Activated naive CD8-positive, alpha-beta T cell (primary cell): ENCODE measurements at regions not wholly inside any gene's neighbourhood (a gene's known extent, or its start where the extent isn't known, plus 50 kb on each side); places are given as distances from the start of the nearest gene placed in this dataset.

Source experiments
- H3K27ac Mint-ChIP-seq: one replicate; pipeline ENCODE4 v1.8.0; 2021; ENCODE audit warnings: mixed read lengths
- H3K27me3 Mint-ChIP-seq: one replicate; pipeline ENCODE4 v1.8.0; 2021; ENCODE audit warnings: mixed read lengths
- H3K36me3 Mint-ChIP-seq: one replicate; pipeline ENCODE4 v1.8.0; 2021; ENCODE audit warnings: mixed read lengths
- H3K4me1 Mint-ChIP-seq: one replicate; pipeline ENCODE4 v1.8.0; 2021; ENCODE audit warnings: low read depth, mixed read lengths
- H3K4me3 Mint-ChIP-seq: one replicate; pipeline ENCODE4 v1.8.0; 2021; ENCODE audit warnings: mild to moderate bottlenecking, mixed read lengths
- H3K9me3 Mint-ChIP-seq: one replicate; pipeline ENCODE4 v1.8.0; 2021; ENCODE audit warnings: low read depth, mixed read lengths

DNA sequence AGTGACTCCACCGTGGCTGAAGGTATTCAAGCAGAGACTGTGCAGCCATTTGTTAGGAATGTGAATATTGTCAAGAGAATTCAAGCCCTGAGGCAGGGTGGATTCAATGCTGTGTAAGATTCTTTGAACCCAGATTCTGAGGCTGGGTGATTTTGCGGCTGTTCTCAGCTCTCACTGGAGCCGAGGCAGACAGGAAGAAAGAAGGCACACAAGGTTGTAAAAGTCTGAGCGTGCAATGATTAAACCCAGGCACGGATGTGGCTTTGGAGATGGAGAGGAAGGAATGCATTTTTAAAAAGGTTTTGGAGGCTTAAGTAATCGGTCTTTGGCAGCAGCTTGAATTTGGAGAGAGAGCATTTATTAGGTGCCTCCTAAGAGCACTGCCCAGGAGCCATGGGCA is 187.9 kb downstream of the KATNAL1 start:
- H3K4me1 Mint-ChIP-seq = peaks cover 38% of the 10 kb centered on the region
- peak overlapping the region; percentile 17 for H3K27ac Mint-ChIP-seq
- peak overlapping the region; percentile 14 for H3K4me3 Mint-ChIP-seq

DNA sequence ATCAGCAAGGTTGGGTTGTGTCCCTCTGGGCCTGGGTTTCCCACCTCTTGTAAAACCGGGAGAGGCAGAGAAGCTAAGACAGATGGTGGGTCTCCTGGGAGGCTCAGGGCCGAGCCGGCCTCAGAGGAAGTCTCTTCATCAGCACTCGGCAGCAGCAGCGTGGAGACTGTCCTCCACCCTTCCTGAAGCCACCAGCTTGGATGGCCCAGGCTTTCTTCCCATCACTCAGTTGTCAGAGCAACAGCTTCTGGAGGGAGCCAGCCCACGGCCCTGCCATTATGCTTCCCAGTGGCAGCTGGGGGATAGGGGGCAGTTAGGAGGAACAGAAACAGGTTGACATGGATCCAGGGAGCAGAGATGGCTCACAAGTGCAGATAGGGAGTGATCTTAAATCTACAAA is 191.0 kb downstream of the KATNAL1 start:
- H3K4me3 Mint-ChIP-seq = no peak overlapping the region
- no peaks in the 10 kb centered on the region for H3K9me3 Mint-ChIP-seq
- H3K27me3 Mint-ChIP-seq = peaks cover 1% of the 10 kb centered on the region
- H3K4me1 Mint-ChIP-seq = peaks cover 48% of the 10 kb centered on the region
- H3K27ac Mint-ChIP-seq = no peak overlapping the region
- H3K36me3 Mint-ChIP-seq = no peaks in the 10 kb centered on the region

More for the DNA sequence above, 187.9 kb downstream of the KATNAL1 start:
- Mint-ChIP-seq H3K36me3 (no peaks in the 10 kb centered on the region), H3K27me3 (peaks cover 1% of the 10 kb centered on the region), H3K9me3 (no peaks in the 10 kb centered on the region)

DNA sequence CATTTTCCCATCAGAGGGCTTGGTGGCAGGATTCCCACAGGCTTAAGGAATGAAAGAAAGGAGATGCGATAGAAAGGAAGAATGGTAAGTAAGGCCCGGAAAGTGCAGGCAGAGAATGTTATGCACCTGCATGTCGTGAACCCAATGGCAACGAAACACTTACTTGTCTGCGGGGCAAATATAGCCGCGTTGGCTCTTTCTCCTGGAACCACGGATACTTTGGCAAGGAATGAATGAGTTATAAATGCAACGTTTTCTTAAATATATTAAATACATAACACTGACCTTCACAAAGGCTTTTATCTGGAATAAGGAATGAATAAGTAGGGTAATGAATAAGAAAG is 192.1 kb downstream of the KATNAL1 start:
- Mint-ChIP-seq H3K27me3 (peaks cover 1% of the 10 kb centered on the region), H3K4me3 (peak overlapping the region; percentile 83), H3K4me1 (peaks cover 39% of the 10 kb centered on the region), H3K27ac (peak overlapping the region; percentile 67), H3K9me3 (no peaks in the 10 kb centered on the region), H3K36me3 (no peaks in the 10 kb centered on the region)

DNA sequence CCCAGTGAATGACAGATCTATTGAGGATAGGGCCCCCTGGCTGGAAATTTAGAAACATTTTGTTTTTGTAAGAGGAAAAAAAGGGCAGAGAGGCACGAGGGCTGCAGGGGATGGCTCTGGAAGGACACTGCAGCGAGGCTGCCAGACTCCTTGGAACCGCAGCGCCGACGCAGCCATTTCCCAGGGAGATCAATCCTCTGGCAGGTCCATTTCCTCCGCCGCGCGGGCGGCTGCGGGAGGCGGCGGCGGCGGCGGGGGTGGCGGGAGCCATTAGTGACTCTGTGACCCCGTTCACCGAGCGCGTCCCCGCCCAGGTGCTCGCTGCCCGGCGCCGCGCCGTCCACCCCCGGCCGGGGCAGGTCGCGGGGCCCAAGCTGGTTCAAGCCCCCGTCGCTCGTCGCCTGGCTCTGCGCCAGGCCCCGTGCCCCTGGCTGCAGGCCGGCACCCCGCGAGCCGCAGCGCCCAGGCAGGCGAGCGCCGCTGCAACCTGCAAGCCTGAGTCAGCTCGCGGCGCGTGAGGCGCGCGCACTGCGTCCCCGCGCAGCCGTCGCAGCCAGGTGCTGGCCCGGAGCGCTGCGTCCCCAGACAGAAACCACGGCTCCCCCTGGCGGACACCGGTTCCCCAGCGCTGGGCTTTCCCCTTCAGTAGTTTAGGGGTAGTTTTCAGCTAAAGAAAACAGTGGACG is 192.6 kb downstream of the KATNAL1 start:
- H3K9me3 Mint-ChIP-seq = no peaks in the 10 kb centered on the region
- peak overlapping the region; percentile 67 for H3K27ac Mint-ChIP-seq
- peaks cover 1% of the 10 kb centered on the region for H3K27me3 Mint-ChIP-seq
- peaks cover 34% of the 10 kb centered on the region for H3K4me1 Mint-ChIP-seq
- H3K4me3 Mint-ChIP-seq = peak overlapping the region; percentile 85
- H3K36me3 Mint-ChIP-seq = no peaks in the 10 kb centered on the region

DNA sequence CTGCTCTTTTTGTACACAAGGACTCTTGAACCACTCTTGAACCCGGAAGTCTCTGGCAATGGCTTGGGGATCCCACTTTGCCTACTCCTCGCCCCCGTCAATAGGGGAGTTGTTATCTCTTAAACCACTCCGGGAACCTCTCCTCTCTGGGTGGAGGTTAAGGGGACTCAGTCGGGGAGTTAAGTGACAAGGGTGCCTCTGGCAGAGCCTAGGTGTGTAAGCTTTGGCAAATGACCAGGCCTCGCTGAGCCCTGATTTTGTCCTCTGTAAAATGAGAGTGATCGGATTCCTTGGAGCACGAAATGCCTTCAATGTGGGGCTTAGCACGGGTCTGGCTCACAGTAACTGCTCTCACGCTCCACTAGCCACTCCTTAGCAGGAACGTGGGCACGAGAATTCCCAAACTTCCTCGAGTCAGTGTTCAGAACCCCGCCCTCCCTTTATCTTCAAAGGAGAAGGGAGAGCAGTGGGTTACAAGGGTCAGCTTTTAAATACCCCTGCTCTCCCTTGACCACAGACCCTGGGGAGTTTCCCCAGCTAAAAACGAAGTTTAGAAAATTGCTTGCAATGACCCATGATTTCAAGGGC is 193.3 kb downstream of the KATNAL1 start:
- no peak overlapping the region for H3K27ac Mint-ChIP-seq
- H3K27me3 Mint-ChIP-seq = peaks cover 1% of the 10 kb centered on the region
- peaks cover 27% of the 10 kb centered on the region for H3K4me1 Mint-ChIP-seq
- H3K9me3 Mint-ChIP-seq = no peaks in the 10 kb centered on the region
- H3K36me3 Mint-ChIP-seq = no peaks in the 10 kb centered on the region
- peak overlapping the region; percentile 85 for H3K4me3 Mint-ChIP-seq

DNA sequence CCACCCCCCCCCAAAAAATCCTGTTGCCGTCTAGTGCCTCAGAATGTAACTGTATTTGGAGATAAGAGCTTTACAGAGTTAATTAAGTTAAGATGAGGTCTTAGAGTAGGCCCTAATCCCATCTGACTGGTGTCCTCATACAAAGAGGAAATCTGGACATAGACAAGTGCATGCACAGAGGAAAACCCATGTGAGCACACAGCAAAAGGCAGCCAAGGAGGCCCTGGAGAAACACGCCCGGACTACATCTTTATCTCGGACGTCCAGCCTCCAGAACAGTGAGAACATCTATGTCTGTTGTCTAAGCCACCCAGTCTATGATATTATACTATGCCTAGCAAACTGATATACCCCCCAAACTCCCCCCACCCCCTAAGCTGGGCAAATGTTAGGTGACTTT is 193.8 kb downstream of the KATNAL1 start:
- Mint-ChIP-seq H3K4me1 (peaks cover 26% of the 10 kb centered on the region), H3K9me3 (no peaks in the 10 kb centered on the region), H3K27ac (no peak overlapping the region), H3K4me3 (peak overlapping the region; percentile 85), H3K27me3 (peaks cover 1% of the 10 kb centered on the region), H3K36me3 (no peaks in the 10 kb centered on the region)

DNA sequence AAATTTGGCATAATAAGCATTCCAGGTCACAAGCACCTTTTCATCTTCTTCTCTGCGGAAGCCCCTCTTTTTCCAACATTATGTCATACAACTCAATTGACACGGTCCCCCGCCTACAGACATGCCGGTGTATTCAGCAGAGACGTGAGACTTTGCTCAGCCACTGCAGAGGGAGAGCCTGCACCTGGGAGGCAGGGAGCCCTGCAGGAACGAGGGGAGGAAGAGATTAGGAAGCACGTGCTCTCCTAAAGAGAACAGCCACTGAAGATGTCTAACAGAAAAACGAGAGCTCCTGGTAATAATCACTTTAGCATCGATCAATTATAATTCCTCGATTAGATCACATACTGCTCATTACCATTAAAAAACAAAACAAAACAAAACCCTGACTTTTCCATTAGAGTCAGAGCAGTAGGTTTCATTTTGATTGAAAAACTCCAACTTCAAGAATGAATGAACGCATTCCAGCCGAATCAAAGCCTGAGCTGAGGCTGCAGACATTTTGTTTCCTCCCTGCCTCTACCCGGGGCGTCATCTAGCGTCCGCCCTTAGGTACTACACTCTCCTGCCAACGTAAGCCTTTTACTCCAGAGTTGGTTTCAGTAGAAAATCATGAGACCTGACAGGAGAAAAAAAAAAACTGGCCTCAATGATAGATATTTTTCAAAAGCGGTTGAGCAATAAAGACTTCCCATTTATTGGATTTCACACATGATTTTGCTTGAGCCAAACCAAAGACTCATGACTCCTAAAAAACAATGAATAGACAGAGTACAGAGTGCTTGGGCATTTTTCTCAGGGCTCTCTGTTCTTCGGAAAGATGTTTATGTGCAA is 194.5 kb downstream of the KATNAL1 start:
- Mint-ChIP-seq H3K27me3 (no peaks in the 10 kb centered on the region), H3K4me3 (peak overlapping the region; percentile 73), H3K4me1 (peaks cover 21% of the 10 kb centered on the region), H3K36me3 (no peaks in the 10 kb centered on the region), H3K27ac (peak overlapping the region; percentile 66), H3K9me3 (no peaks in the 10 kb centered on the region)

DNA sequence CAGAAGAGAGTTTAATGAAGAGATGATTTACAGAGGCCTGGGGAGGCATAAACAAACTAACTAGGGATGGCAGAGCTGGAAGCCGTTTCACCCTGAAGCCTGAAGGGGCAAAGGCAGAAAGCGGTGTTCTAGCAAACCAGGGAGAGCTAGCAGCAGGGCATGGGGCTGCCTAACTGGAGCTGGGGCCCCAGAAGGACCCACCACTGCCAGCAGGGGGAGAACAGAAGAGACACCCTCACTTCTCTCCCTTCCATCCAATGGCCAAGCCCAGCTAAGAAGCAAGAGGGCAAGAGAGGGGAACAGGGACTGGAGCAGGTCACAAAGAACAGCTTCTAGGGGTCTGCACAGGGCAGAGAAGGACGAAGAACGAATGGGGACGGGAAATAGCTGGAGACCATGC is 195.5 kb downstream of the KATNAL1 start:
- no peak overlapping the region for H3K27ac Mint-ChIP-seq

DNA sequence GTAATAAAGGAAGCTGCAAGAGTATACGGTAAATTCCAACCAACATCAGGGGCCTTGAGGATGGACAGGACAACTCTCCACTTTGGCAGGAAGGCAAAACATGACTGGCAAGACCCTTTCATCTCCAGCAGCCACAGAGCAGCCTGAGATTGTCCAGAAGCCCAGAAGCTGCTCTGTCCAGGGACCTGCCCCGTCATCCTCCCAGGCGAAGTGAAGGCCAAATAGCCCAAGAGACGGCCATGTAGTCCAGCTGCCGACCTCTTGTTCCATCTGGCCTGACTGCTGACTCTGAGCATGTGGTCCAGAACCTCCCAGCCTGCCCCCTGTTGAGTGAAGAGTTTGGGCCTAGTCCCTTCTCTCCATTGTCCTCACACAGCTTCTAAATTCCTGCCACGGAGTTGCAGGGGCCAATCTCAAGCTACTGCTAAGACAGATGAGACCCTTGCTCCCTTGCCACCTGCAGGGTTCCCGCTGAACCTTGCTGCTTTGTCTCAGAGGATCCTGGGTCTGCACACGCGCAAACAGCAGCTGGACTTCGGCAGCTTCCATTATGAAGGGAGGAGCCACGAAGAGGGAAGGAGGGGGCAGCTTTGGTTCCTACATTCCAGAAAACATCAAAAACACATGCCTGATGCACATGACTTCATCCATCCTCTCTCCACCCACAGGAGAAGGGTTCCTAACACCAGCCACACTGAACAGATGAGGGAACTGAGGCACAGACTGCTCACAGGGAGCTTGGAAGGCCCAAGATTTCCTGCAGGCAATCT is 196.9 kb downstream of the KATNAL1 start:
- no peaks in the 10 kb centered on the region for H3K9me3 Mint-ChIP-seq
- H3K27ac Mint-ChIP-seq = no peak overlapping the region
- no peak overlapping the region for H3K4me3 Mint-ChIP-seq
- peaks cover 21% of the 10 kb centered on the region for H3K4me1 Mint-ChIP-seq
- peaks cover 3% of the 10 kb centered on the region for H3K27me3 Mint-ChIP-seq
- no peaks in the 10 kb centered on the region for H3K36me3 Mint-ChIP-seq

More for the DNA sequence above, 195.5 kb downstream of the KATNAL1 start:
- H3K9me3 Mint-ChIP-seq = no peaks in the 10 kb centered on the region
- peaks cover 21% of the 10 kb centered on the region for H3K4me1 Mint-ChIP-seq
- H3K36me3 Mint-ChIP-seq = no peaks in the 10 kb centered on the region
- H3K4me3 Mint-ChIP-seq = peak overlapping the region; percentile 41
- no peaks in the 10 kb centered on the region for H3K27me3 Mint-ChIP-seq

DNA sequence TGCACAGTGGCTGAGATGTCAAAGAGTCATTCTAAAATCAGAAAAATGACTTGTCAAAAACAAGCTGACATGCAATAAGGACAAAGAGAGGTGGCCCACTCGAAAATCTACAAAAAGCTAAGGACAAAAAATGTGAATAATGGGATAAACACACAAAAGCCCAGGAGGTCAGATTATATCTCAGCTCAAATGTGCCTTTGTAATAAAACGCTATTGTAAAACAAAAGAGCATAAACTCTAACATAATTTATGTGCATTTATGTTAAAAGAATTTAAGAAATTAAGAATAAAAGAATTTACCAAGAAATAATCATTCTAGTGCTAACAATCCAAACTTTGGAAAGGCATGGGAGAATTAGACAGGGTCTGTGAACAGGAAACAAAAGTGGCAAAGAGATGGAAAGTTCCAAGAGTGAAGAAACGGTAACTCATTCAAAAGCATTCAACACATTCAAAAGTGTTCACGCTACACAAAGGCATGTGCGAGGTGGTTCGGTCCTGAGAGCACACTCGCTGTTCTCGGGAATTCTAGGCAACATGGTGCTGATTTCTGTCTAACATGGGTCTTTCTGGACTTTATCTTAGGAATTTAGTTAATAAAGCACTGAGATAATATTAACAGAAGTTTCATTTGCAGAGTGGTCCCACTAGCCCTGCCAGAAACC is 197.7 kb downstream of the KATNAL1 start:
- Mint-ChIP-seq H3K36me3 (no peaks in the 10 kb centered on the region), H3K9me3 (no peaks in the 10 kb centered on the region), H3K4me3 (no peak overlapping the region), H3K27me3 (peaks cover 3% of the 10 kb centered on the region), H3K4me1 (peaks cover 19% of the 10 kb centered on the region), H3K27ac (no peak overlapping the region)

DNA sequence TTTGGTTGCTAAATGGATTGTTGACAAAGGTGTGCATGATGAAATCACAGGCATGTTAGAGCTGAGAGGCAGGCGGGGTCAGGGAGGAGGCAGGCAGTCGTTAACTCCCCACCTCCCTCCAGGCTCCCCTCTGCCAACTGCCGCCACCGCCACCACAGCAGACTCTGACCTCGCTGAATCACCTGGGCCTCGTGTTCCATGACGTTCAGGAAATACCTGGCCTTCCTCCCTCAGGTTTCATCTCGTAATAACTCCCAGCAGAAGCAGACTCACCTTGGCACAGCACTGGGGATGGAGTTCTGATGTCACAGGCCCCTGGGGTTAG is 198.5 kb downstream of the KATNAL1 start:
- Mint-ChIP-seq H3K36me3 (no peaks in the 10 kb centered on the region), H3K27me3 (peaks cover 3% of the 10 kb centered on the region), H3K4me1 (peaks cover 15% of the 10 kb centered on the region), H3K9me3 (no peaks in the 10 kb centered on the region), H3K4me3 (no peak overlapping the region), H3K27ac (no peak overlapping the region)

DNA sequence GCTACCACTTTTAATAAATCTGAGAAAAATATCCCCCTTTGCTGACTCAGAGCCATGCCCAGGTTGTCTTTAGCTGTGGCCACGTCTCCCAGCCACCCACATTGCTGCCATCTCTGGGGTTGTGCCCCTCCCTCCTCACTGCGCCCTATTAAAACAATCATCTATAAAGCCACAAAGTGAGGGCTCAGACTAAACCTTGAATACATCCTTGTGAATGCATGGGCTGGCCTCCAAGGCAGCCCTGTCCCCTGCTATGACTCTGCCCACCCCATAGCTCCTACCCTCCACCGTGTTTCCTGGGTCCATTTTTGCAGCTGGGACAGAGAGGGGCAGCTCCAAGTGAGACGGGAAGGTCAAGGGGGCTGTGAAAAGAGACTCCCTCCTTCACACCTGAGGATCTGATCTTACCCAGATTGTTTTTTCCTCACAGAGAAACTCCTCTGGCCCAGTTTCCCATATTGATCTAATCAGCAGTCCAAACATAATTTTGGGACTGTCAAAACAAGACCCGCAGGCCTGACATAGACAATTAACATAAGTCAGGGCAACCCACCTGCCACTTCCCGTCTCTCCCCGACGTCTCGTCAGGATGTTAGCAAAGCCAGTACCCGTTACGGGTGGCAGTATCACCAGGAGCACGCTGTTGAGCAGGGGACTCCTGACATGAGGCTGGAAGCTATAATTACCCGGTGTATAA is 199.0 kb downstream of the KATNAL1 start:
- Mint-ChIP-seq H3K4me1 (peaks cover 13% of the 10 kb centered on the region), H3K27me3 (peaks cover 3% of the 10 kb centered on the region), H3K9me3 (no peaks in the 10 kb centered on the region), H3K36me3 (no peaks in the 10 kb centered on the region), H3K27ac (no peak overlapping the region), H3K4me3 (no peak overlapping the region)

DNA sequence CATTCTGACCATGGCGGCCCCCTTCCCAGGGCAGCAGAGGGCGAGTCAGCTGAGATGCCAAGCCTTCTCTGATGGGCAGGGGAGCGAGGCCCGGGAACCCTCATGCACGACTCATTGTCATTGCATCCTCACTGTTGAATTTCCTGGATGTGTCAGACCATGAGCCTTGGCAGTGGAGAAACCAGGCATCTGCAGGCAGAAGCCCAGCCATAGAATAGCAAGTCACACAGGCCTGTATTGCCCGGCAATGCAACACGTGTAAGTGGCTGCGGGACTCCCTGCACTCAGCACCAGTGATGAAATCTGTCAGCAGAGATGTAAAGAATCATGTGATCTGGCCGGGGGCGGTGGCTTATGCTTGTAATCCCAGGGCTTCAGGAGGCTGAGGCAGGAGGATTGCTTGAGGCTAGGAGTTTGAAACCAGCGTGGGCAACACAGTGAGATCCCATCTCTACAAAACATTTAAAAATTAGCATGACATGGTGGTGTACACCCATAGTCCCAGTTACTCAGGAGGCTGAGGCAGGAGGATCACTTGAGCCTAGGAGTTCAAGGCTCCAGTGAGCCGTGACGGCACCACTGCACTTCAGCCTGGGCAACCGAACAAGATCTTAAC is 199.7 kb downstream of the KATNAL1 start:
- H3K36me3 Mint-ChIP-seq = no peaks in the 10 kb centered on the region
- peaks cover 3% of the 10 kb centered on the region for H3K27me3 Mint-ChIP-seq
- H3K4me3 Mint-ChIP-seq = no peak overlapping the region
- H3K9me3 Mint-ChIP-seq = no peaks in the 10 kb centered on the region
- H3K4me1 Mint-ChIP-seq = peaks cover 5% of the 10 kb centered on the region
- H3K27ac Mint-ChIP-seq = no peak overlapping the region

DNA sequence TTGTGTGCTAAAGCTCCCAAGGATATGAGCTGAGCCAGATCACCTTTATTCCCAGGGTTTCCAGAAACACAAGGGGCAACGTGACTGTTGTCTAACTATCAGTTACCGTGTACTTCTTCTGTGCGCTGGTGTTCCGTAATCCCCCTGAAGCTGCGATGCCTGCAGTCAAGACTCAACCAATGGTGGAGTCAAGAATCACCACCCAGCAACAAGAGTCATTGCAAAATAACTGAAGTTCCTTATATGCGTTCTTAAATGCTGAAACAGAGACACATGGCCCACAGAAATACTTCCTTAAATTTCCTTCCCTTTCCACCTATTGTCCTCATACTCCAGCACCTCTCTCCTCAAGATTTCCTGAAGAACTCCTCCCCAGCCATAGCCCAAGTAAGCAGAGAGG is 200.2 kb downstream of the KATNAL1 start:
- Mint-ChIP-seq H3K4me3 (no peak overlapping the region), H3K27ac (no peak overlapping the region), H3K4me1 (peaks cover 3% of the 10 kb centered on the region), H3K9me3 (no peaks in the 10 kb centered on the region), H3K27me3 (peaks cover 3% of the 10 kb centered on the region), H3K36me3 (no peaks in the 10 kb centered on the region)
